GM21367 (cell line): ENCODE measurements at regions not wholly inside any gene's neighbourhood (a gene's known extent, or its start where the extent isn't known, plus 50 kb on each side); places are given as distances from the start of the nearest gene placed in this dataset.

Experiments used
- ATAC-seq: cut with Tn5 transposase; IDR thresholded peaks from one replicate; pipeline ENCODE4 v1.9.1; 2021; ENCODE audit not compliant: unreplicated experiment

DNA sequence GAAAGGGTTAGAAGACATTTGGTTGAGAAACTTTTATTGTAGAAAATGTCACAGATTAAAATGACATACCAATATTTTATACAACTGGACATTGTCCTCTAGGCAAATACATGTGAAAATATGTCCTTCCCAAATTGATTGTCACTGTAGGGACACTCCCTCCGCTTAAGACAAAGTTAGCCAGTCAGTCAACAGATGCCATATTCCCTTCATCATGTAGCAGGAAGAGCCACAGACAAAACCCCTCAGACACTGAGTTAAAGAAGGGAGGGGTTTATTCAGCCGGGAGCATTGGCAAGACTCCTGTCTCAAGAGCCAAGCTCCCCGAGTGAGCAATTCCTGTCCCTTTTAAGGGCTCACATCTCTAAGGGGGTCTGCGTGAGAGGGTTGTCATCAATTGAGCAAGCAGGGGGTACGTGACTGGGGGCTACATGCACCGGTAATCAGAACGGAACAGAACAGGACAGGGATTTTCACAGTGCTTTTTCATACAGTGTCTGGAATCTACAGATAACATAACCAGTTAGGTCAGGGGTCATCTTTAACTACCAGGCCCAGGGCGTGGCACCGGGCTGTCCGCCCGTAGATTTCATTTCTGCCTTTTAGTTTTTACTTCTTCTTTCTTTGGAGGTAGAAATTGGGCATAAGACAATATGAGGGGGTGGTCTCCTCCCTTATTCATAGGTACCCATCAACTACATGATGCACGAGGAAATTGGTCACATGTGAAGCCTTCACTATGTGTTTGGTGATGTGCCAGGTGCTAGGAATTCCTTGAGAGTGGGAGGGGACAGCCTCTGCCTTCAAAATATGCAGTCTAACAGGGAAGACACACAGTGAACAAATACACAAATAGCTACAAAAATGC is 155.7 kb upstream of the CDYL start:
- no peak for ATAC-seq

DNA sequence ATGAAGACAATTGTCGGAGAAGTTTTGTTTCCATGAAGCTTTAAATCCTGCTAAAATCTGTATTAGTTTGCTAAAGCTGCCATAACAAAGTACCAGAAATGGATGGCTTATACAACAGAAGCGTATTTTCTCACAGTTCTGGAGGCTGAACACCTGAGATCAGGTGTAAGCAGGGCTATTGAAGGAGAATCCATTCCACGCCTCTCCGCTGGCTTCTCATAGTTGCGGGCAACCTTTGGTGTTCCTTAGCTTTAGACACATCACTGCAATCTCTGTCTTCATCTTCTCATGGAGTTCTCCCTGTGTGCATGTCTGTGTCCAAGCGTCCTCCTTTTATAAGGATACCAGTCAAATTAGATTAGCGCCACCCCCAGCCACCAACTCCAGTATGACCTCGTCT is 159.9 kb upstream of the CDYL start:
- no peak for ATAC-seq

DNA sequence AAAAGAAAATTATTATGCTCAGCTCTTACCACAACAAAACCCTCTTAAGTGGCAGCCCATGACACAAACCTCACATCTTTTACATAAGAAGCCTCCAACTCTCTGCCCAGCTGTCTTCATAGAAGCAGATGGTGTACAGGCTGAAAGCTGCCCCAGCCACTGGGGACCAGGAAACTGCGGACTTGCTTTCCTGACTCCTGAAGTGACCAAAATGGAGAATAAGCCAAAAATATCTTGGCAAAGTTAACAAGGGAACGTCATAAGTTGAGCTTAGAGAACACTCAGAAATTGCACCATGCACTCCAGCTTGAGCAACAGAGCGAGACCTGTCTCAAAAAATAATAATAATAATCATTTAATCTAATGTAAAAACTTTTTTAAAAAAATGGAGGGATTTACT is 160.3 kb upstream of the CDYL start:
- no peak for ATAC-seq

DNA sequence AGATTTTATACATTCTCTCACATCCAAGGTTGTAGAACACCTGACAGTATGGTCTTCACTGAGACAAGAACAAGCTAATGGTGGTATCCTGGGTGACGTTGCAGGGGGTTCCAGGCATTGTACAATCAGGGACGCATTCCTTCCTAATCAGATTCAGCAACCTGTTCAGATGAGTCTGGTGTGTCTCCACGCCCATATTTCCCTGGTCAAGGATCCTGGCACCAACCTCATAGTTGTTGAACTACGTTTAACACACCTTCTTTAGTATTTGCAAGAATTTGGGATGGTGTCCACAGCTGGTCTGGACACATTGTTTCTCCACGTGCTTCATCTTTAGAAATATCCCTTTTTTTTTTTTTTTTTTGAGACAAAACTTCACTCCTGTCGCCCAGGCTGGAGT is 161.0 kb upstream of the CDYL start:
- no peak for ATAC-seq

DNA sequence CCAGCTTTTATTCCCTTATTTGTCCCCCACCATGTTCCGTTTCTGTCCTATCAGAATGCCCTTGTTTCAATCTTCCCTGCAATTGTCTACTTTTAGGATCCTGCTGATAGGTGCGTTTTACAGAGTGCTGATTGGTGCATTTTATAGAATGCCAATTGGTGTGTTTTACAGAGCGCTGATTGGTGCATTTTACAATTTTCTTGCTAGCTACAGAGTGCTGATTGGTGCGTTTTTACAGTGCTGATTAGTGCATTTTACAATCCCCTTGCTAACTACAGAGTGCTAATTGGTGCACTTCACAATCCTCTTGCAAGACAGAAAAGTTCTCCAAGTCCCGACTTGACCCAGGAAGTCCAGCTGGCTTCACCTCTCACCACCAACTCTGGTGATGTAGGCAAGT is 161.6 kb upstream of the CDYL start:
- ATAC-seq, result no peak

DNA sequence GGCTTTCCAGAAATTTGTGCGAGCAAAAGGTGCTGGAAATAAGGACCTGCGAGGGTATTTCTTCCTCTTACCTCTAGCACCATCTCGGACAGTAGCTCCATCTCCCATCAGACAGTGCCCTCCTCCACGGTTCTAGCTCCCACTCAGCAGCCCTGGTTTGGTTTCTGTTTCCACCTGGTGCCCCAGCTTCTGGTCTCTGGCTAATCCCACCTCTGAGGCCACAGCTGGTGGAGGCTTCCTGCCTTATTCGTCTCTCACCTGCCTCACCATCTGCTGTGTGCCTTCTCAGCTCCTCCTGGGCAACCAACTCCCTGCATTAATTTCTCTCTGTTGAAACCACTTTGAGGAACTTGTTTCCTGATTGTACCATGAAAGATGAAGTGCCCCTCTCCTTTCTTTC is 162.4 kb upstream of the CDYL start:
- no peak for ATAC-seq

DNA sequence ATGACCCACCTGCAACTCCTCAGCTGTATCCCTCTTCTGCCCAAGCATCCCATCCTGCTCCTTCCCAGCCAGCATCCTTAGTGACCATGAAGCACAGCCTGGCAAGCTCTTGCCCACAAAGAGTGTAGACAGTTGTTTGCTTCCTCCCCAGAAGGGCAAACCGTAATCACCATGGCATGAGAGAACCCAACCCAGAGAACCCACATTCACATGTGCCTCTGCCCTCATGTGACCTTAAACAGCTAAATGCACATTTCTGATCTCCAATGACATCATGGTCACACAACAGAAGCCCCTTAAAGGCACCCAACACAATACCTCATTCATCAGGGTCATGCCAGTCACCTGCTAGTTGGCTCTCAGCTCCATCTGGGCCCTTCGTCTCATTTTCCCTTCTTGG is 162.8 kb upstream of the CDYL start:
- no peak for ATAC-seq

DNA sequence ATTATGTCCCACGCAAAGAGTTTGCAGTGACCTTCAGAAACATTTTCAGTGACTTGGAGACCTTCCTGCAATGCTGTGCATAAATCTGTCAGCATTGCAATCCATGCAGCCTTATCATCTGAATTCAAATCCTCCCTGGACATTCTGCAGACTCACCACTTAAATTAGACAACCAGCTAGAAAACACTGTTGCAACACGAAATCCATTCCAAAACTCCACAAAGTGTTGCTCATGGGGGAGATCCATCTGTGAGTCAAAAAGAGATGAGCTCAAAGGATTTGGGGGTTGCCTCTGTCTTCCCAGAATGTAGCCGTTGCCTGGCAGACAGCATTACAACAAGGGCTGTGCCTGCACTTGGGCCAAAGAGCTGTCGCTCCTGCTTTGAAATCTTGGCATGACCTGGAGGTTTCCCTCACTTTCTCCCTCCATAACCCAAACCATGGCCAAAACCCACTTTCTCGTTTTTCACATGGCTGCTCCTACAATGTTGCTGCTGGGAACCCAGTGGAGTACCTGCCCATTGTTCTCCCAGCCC is 163.5 kb upstream of the CDYL start:
- ATAC-seq, result no peak

DNA sequence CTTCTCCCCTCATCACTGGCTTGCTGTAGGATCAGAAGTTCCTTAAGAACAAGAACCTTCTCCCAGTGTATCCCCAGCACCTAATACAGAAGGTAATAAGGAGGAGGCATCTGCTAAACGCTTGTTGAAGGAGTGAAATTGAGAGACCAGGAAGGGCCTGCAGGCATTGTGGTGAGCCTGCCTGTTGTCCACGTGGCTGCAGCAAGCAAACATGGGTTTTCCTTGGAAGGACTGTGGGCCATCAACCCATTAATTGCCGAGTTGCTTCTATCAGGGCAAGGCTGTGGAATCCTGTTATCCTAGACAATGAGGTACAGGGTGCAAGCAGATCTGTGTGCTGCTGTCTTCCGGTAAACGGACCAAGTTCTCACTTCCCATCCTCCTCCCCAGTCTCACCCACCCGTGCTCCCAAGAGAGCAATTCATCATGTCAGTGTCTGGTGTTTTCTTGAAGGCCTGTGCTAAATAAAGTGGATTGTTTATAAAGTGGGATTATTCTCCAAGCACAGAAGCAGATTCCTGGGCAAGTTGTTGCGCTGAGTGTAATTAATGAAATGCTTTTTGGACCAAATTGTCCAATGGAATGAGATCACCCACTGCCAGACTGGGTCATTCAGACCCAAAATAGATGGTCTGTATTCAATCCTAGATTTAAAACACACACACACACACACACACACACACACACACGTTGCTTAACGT is 164.6 kb upstream of the CDYL start:
- ATAC-seq, result no peak

DNA sequence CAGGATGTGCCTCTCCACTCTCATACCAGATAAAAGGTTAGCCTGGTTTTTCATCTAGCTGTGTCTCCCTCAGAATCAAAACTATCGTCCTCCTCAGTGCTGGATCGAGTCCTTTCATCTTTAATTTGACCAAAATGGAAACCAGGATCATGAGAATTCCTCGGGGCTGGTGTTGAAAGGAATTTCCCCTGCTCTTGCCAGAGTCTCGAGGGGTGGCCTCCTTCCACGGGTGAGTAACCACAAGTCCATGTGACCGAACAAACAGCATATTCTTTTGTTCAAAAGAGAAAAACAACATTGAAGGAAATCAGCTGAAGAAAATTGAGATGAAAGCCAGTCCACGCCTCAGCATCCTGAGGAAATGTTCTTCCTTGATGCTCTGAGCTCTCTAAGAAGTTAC is 165.9 kb upstream of the CDYL start:
- no peak for ATAC-seq

DNA sequence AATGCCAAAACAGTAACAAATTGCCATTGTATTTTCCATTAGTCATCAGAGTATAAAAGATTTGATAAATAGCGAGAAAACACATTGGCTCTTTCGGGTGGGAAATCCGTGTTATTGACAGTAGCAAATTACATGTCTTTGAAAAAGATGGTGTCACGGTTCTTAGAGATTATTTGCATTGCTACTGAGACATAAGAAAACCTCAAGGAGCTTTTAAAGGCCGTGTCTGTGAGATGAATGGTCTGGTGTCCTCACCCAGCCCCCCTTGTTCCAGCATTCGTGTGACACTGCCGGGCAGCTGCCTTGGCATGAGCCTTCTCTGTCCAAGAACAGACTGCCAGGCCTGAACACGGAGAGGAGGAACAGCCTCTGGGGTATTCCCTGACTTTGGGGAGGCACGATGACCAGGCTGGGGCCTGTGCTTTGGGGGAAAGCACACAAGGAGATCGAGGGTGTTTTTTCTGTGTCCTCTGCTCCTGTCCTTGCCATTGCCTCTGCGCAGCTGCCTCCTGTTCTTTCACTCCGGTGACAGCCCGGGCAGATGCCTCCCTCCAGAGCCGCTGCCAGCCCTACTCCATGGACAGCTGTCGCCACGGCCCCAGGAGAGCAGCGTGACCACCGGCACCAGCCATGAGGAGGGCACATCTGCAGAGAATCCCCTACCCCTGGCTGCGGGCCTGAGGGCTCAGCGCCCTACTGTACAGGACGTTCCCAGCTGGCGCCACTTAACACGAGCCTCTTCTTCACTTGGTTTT is 167.7 kb upstream of the CDYL start:
- ATAC-seq, result no peak

DNA sequence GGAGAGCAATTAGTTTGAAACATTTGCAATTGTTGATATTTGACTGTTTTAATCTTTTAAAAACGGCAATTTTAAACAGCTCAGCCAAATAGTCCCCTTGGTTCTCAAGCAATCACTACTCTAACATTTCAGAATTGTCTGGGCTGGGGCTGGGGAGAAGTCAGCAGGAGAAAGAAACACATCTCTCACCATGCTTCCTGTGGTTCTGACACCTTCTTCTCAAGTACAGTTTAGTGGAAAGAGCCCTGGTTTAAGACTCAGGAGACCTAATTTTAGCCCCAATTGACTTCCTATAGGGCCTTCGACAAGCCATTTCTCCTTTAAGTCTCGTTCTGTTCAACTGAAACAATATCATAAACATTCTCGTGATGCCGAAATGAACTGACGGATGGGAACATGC is 168.4 kb upstream of the CDYL start:
- ATAC-seq, result no peak

DNA sequence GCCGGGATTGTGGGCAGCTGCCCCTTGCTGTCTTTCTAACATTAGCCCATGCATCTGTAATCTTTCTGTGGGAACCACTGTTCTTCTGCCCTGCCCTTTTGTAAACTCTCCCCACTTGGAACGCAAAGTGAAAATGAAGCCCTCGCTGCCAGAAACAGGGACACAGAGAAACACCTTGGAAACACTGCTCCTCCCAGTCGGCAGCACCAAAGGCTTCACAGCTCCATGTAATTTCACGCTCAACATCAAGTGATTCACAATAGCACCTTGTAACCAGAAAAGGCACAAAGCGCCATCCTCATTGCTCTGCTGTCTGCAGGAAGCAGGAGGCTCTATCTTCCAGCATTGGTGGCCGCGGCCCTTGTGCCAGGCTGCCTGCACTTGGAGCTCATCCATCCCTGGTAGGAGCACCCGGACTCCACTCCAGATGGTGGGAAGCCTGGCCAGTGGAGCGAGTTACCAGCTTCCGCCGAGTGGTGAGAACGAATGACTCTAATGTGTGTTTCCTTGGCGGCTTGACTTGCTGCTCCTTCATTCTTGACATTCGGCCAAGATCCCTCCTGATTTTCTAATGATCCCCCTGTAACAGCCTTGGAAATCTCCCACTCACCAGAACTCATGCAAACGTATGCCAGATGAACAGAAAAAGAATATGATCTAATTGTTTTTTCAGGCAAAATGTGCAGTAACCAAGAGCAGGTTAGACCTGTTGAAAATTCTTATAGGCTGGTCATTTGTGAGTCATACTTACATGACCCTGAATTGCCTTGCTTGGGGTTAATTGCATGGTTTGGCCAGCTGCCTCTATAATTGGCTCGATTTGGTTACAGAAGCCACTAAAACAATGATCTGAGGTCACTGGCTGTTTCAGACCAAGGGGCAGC is 169.1 kb upstream of the CDYL start:
- ATAC-seq, result no peak

DNA sequence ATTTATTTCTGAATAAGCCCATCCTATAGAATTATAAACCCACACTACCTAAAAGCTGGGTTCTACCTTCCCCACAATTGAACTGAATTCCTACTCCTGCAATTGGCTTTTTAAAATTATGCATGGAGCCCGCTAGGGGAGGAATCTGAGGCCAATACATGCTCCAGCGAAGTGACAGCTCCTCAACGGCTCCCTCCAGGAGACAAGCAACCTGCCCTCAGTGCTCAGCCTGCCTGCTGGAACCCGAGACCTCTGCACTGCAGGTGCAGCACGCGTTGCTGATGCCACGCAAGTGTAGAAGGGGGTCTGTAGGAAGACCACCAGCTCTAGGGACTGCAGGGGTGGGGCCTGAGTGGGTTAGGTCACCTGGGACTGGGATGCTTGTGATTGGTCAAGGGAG is 170.2 kb upstream of the CDYL start:
- no peak for ATAC-seq

DNA sequence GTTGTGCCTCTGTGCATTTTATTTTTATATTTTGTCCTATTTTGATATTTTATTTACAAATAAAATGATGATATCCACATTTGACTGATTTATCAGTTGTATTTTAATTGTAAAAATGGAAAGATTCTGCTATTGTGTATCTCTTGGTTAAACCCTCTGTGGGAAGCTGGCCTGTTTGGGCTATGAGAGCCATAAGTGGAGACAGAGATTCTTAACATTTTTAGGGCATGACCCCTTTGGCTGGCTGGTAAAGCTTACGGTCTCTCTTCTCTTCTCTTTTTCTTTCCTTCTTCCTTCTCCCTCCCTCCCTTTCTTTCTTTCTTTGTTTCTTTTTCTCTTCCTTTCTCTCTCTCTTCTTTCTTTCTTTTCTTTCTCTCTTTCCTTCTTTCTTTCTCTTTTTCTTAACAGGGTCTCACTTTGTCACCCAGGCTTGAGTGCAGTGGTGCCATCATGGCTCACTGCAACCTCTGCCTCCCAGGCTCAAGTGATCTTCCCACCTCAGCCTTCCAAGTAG is 172.3 kb upstream of the CDYL start:
- no peak for ATAC-seq

DNA sequence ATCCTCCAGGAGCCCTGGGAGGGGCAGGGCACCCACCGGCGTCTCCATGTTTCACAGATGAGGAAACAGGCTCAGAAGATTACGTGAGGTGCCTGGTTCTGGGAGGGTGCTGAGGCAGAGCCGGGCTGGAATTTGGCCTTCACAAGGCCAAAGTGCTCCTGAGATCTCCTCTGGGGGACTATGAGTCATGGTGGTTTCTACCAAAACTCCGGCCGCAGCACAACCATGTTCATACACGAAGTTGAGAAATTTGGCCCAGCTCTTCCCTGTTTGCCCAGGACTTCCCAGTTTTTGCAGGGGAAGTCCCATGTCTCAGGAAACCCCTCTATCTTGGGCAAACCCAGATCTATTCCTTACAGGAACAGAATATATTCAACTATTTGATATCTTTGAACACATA is 172.9 kb upstream of the CDYL start:
- no peak for ATAC-seq

DNA sequence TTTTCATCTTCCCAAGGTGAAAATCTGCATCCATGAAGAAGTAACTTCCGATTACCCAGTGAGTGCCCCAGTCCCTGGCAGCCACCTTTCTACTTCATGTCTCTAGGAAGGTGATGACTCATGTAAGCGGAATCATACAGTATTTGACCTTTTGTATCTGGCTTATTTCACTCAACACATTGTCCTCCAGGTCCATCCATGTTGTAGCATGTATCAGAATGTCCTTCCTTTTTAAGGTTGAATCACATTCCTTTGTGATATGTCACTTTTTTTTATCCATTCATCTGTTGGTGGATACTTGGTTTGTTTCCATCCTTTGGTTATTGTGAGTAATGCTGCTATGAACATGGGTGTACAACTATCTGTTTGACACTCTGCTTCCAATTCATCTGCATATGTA is 176.3 kb upstream of the CDYL start:
- no peak for ATAC-seq

DNA sequence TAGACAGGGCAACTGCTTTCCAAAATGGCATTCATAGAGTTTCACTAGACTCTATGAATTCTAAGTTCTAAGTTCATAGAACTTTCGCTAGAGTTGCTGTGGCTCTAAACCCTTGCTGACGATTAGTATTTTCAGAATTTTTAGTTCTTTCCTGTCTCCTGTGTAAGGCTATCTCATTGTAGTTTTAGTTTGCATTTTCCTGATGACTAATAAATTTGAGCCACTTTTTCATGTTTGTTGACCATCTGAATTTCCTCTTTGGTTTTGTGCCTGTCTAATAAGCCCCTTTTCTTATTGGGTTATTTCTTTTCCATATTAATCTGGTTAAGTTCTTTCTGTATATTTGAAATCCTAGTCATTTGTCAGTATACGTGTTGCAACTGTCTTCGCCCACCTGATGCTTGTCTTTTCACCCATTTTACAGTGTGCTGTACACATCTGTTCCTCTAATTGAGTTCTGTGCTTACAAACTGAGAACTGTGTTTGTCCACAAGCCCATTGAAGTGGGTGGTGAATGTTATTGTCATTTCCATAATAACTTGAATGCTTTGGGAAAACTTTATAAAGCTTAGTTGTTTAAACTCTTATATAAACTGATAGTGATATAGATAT is 177.7 kb upstream of the CDYL start:
- ATAC-seq, result no peak

DNA sequence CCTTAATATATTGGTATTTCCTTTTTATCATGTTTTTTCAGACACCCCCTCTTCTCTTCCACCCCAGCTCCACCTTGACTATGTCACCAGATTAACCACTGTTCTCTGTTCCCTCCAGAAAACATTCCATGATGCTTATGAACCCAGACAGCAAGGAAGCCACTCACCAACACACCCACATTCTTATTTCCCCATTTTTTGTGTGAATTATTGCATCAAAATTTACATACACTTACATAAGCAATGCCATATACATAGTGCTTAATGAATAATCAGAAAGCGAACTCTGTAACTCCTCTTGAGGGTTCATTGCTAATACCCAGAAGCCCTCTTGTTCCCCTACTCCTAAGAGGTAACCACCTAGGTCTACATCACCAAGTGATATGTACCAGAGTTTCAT is 182.3 kb upstream of the CDYL start:
- ATAC-seq, result no peak

DNA sequence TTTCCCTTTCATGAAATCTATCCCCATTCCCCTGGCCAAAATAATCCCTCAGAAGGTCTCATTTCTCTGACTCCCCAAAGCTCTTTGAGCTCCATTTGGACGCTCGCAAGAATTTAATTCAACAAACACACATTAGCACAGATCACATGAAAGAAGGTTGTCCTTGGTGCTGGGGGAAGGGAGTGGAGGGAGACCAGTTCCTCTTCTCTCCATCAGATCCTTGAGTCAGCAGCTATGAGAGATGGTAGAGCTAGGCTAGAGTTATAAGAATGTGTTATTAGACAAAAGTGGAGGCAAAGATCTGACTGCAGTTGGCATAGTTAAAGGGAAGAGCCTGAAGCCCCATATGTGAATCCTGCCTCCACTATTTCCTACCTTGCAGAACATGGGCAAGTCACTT is 184.2 kb upstream of the CDYL start:
- ATAC-seq, result no peak
